Right lobe of liver (tissue), 4 donors: ENCODE measurements at regions not wholly inside any gene's neighbourhood (a gene's known extent, or its start where the extent isn't known, plus 50 kb on each side); places are given as distances from the start of the nearest gene placed in this dataset.

ENCODE experiments used
- POLR2A ChIP-seq: fragments of 450-650 bp; IDR thresholded peaks from one replicate; pipeline ENCODE4 v1.6.1; 2017; ENCODE audit warnings: antibody characterized with exemption, mild to moderate bottlenecking
- TF ChIP-seq, protein P1 (sequence below), 4 donors: fragments of 200-600 bp in 3 of 4; fragments of 450-650 bp in 1 of 4; IDR thresholded peaks; one replicate each; pipeline versions ENCODE4 v1.5.1 to v1.8.0; 2016 to 2022; ENCODE audit warnings: antibody characterized with exemption in 4 of 4, mild to moderate bottlenecking in 2 of 4
- donor health status: DM: no; HTN: no; CAD: no.
- donor health status: DM: no; HTN: no; CAD: no.
- donor health status: DM: no; HTN: yes; CAD: no.

DNA sequence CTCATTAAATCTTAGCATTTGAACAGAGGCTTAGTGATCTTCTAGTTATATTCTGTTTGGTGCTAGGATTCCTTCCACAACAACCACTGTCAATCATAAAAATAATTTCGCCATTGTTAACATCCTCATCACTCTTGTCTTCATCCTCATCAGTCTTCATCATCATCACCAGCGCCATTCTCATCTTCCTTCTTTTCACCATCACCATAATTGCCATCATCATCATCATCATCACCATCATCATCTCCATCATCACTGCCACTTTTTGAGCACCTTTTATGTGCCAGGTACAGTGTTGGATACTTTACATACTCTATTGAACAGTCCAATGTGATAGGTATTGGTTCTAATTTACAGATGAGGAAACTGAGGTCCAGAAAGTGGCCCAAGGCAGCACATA is 245.7 kb downstream of the PTPRU start:
- TF ChIP-seq, protein P1, sequence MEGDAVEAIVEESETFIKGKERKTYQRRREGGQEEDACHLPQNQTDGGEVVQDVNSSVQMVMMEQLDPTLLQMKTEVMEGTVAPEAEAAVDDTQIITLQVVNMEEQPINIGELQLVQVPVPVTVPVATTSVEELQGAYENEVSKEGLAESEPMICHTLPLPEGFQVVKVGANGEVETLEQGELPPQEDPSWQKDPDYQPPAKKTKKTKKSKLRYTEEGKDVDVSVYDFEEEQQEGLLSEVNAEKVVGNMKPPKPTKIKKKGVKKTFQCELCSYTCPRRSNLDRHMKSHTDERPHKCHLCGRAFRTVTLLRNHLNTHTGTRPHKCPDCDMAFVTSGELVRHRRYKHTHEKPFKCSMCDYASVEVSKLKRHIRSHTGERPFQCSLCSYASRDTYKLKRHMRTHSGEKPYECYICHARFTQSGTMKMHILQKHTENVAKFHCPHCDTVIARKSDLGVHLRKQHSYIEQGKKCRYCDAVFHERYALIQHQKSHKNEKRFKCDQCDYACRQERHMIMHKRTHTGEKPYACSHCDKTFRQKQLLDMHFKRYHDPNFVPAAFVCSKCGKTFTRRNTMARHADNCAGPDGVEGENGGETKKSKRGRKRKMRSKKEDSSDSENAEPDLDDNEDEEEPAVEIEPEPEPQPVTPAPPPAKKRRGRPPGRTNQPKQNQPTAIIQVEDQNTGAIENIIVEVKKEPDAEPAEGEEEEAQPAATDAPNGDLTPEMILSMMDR (IDR thresholded peaks at IDR 0.05) = no peak
- TF ChIP-seq POLR2A = no peak
